ENCODE measurements at regions not wholly inside any gene's neighbourhood (a gene's known extent, or its start where the extent isn't known, plus 50 kb on each side); places are given as distances from the start of the nearest gene placed in this dataset.
A peak's percentile ranks its signal among the peaks of the same experiment; 100 is the strongest.

DNA sequence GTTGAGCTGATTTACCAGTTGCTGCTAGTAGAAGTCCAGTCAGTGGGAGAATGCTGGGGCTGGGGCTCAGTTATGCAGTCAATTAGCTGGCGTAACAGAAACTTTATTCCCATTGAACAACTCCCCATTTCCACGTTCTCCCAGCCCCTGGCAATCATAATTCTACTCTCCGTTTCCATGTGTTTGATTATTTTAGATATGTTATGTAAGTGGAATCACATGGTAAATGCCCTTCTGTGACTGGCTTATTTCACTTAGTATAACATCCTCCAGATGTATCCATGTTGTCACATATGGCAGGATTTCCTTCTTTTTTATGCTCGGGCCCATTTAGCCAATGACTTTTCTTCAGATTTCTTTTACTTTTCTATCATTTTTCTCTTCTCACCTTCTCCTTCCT, 61.1 kb upstream of the EXOC4 start:
- DNase-seq, result no peak

DNA sequence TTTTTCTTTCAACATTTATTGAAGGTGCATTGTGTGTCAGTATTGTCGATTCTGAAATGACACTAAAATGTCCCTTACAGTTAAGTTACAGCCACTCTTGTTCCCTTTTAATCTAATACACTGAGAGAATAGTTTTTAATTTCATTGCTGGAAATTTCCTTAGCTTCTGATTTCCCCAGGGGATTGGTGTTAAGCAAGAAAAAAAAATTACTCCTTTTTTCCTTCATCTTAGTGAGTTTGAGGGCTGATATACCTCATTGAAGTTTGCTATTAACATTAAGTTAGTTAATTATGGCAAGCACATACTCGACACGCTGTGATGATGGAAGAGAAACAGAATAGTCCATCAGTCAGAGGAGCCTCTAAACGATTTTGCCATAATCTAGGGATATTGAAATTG, 57.0 kb upstream of the EXOC4 start:
- no peak for DNase-seq

- peak; percentile 4 for DNase-seq
These were observed 55.8 kb upstream of the EXOC4 start for GRCh38 chr7:133196856-133197612.

- peak; percentile 9 for DNase-seq
These were observed 54.8 kb upstream of the EXOC4 start for GRCh38 chr7:133197972-133198544.

DNA sequence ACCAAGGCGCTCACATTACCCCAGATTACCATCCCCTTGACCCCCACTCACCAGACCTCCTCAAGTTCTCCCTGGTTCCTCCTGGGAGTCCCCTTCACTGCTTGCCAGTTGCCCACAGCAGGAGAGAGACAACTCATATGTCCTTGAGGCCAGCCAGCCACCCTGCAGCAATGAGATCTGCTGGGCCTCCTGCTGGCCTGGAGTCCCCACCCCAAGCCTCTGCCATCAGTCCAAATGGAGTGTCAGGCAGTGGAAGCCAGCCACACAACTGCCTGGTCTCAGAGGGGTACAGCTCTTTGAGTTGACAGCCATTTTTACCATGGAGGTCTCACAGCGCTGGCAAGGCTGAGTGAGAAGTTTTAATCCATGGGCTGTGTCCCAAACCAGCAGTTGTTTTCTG, 53.0 kb upstream of the EXOC4 start:
- DNase-seq, result no peak

DNA sequence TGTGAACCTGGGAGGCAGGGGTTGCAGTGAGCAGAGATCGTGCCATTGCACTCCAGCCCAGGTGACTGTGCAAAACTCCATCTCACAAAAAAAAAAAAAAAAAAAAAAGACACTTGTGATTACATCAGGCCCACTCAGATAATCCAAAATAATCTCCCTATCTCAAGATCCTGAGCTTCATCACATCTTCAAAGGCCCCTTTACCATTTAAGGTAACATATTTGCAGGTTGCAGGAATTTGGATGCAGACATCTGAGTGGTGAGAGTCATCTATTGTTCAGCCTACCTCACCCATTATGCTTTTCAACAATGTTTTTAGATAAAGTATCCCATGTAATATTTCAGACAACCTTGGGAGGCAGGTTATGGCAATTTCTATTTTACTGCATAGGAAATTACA, 51.4 kb upstream of the EXOC4 start:
- no peak for DNase-seq

- DNase-seq, result no peak
These were observed 49.9 kb upstream of the EXOC4 start for GRCh38 chr7:133202942-133203341.
